ENCODE measurements at regions not wholly inside any gene's neighbourhood (a gene's known extent, or its start where the extent isn't known, plus 50 kb on each side); places are given as distances from the start of the nearest gene placed in this dataset.
A peak's percentile ranks its signal among the peaks of the same experiment; 100 is the strongest.
"Not testable (repeated sequence)": the region's sequence is repeated elsewhere in the genome, so short reads cannot be mapped to it uniquely, and the experiment has no call there.

DNA sequence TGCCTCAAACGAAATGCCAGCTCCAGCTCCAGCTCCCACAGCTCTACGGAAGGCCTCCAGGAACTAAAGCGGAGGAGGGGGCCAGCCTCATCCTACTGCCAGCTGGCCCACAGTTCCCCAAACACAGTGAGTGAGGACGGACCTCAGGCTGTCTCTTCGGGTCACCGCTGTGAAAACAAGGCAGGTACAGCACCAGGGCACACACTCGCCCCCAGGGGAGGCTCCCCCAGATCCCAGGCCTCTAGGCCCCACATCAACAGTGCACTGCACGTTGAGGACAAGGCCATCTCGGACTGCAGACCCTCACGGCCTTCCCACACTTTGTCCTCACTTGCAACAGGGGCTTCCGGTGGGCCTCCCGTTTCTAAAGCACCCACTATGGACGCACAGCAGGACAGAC is 95.0 kb downstream of the GTF2H2C_2 start:
- peak in 1 of 3 donors; percentile 15 for DNase-seq
- H3K4me1 ChIP-seq (ENCODE audit: low read depth); H3K4me3 ChIP-seq; H3K36me3 ChIP-seq (ENCODE audit: low read depth); ATAC-seq; intact Hi-C loops (cut with DNase I, micrococcal nuclease); H3K9me3 ChIP-seq: not testable (repeated sequence)

- H3K36me3 ChIP-seq (ENCODE audit: low read depth); H3K9me3 ChIP-seq; H3K4me3 ChIP-seq; intact Hi-C loops (cut with DNase I, micrococcal nuclease); ATAC-seq; H3K4me1 ChIP-seq (ENCODE audit: low read depth): not testable (repeated sequence)
- peak in 1 of 3 donors; percentile 26 for DNase-seq
These were observed 95.6 kb downstream of the GTF2H2C_2 start for GRCh38 chr5:70510811-70511210.
